OCI-LY1 (cell line): ENCODE measurements at regions not wholly inside any gene's neighbourhood (a gene's known extent, or its start where the extent isn't known, plus 50 kb on each side); places are given as distances from the start of the nearest gene placed in this dataset.

Experiments used
- H2AFZ ChIP-seq: fragments of 200-600 bp; sonication (generic), shearing (Covaris generic); 2 replicates; pipeline ENCODE4 v1.6.0; 2014; ENCODE audit warnings: antibody characterized with exemption, mild to moderate bottlenecking, low read length
- H3F3A ChIP-seq: fragments of 200-600 bp; sonication (generic), shearing (Covaris generic); 2 replicates; pipeline ENCODE4 v1.6.0; 2014; ENCODE audit warnings: mild to moderate bottlenecking, antibody characterized with exemption, low read length, moderate library complexity; ENCODE audit not compliant: insufficient read depth
- H3K27ac ChIP-seq: fragments of 200-600 bp; sonication (generic); 2 replicates; pipeline ENCODE4 v1.5.1; 2014; ENCODE audit warnings: low read length, mixed run types, mild to moderate bottlenecking, low read depth; ENCODE audit not compliant: poor library complexity, severe bottlenecking
- H3K27me3 ChIP-seq: fragments of 200-600 bp; sonication (generic); 2 replicates; pipeline ENCODE4 v1.6.0; 2014; ENCODE audit warnings: antibody characterized with exemption, mild to moderate bottlenecking, low read length, moderate library complexity; ENCODE audit not compliant: insufficient read depth
- H3K36me3 ChIP-seq: fragments of 200-600 bp; sonication (generic); 2 replicates; pipeline ENCODE4 v1.6.1; 2014; ENCODE audit warnings: mild to moderate bottlenecking, antibody characterized with exemption, low read length, moderate library complexity, mixed read lengths; ENCODE audit not compliant: insufficient read depth
- H3K4me1 ChIP-seq: fragments of 200-600 bp; sonication (generic); 2 replicates; pipeline ENCODE4 v1.5.1; 2014; ENCODE audit warnings: mild to moderate bottlenecking, low read length, moderate library complexity; ENCODE audit not compliant: insufficient read depth, severe bottlenecking
- H3K4me2 ChIP-seq: fragments of 200-600 bp; sonication (generic), shearing (Covaris generic); 2 replicates; pipeline ENCODE4 v1.6.1; 2014; ENCODE audit warnings: low read length
- H3K4me3 ChIP-seq: fragments of 200-600 bp; sonication (generic); 2 replicates; pipeline ENCODE4 v1.5.1; 2014; ENCODE audit warnings: low read length, low read depth, mild to moderate bottlenecking, mixed read lengths; ENCODE audit not compliant: poor library complexity, severe bottlenecking
- H3K79me2 ChIP-seq: fragments of 200-600 bp; shearing (Covaris generic); 2 replicates; pipeline ENCODE4 v1.6.1; 2016; ENCODE audit warnings: mixed run types, low read length, mixed read lengths; ENCODE audit not compliant: insufficient read depth
- H3K9ac ChIP-seq: fragments of 200-600 bp; sonication (generic), shearing (Covaris generic); 2 replicates; pipeline ENCODE4 v1.6.1; 2014; ENCODE audit warnings: mild to moderate bottlenecking, low read length, mixed read lengths
- H3K9me2 ChIP-seq: fragments of 200-600 bp; sonication (generic), shearing (Covaris generic); 2 replicates; pipeline ENCODE4 v1.6.1; 2014; ENCODE audit warnings: low read depth, mild to moderate bottlenecking, low read length, mixed read lengths
- H3K9me3 ChIP-seq: fragments of 200-600 bp; shearing (Covaris generic); 2 replicates; pipeline ENCODE4 v1.6.1; 2014; ENCODE audit warnings: low read length, mixed read lengths
- H4K20me1 ChIP-seq: fragments of 200-600 bp; sonication (generic), shearing (Covaris generic); 2 replicates; pipeline ENCODE4 v1.6.0; 2016; ENCODE audit warnings: mild to moderate bottlenecking, low read length; ENCODE audit not compliant: insufficient read depth
- CTCF ChIP-seq: fragments of 200-600 bp; sonication (generic), shearing (Covaris generic); IDR thresholded peaks from 2 replicates; pipeline ENCODE4 v1.5.1; 2017; ENCODE audit warnings: mild to moderate bottlenecking, antibody characterized with exemption, low read length, moderate library complexity, mixed read lengths
- EZH2 ChIP-seq: fragments of 200-600 bp; sonication (generic), shearing (Covaris generic); IDR thresholded peaks from 2 replicates; pipeline ENCODE4 v1.8.0; 2017; ENCODE audit warnings: borderline replicate concordance, mixed run types, mild to moderate bottlenecking, antibody characterized with exemption, low read length, moderate library complexity, mixed read lengths

- Histone ChIP-seq H3K4me2 (no peak overlapping the region), H3K9me2 (no peaks in the 10 kb centered on the region), H3K4me3 (no peak overlapping the region), H3K36me3 (no peaks in the 10 kb centered on the region), H3F3A (no peaks in the 10 kb centered on the region), H3K27me3 (no peaks in the 10 kb centered on the region), H3K9ac (no peak overlapping the region), H3K79me2 (no peaks in the 10 kb centered on the region), H3K9me3 (0 out of 2 replicates have a peak, but pooled peaks cover 4% of the 10 kb centered on the region), H3K4me1 (no peaks in the 10 kb centered on the region), H4K20me1 (no peaks in the 10 kb centered on the region), H2AFZ (no peak overlapping the region), H3K27ac (no peak overlapping the region)
- no peak for TF ChIP-seq EZH2
- TF ChIP-seq CTCF = no peak
Observed at GRCh38 chr4:137663251-137664045, 131.2 kb upstream of the PCDH18 start.

- Histone ChIP-seq H3K79me2 (no peaks in the 10 kb centered on the region), H4K20me1 (no peaks in the 10 kb centered on the region), H3F3A (no peaks in the 10 kb centered on the region), H3K4me1 (no peaks in the 10 kb centered on the region), H3K36me3 (no peaks in the 10 kb centered on the region), H3K9me2 (no peaks in the 10 kb centered on the region), H3K4me3 (no peak overlapping the region), H3K27ac (no peak overlapping the region), H3K9me3 (0 out of 2 replicates have a peak, but pooled peaks cover 4% of the 10 kb centered on the region), H2AFZ (no peak overlapping the region), H3K9ac (no peak overlapping the region), H3K27me3 (no peaks in the 10 kb centered on the region), H3K4me2 (no peak overlapping the region)
- TF ChIP-seq EZH2 = no peak
- TF ChIP-seq CTCF = no peak
Observed at GRCh38 chr4:137661693-137662092, 129.4 kb upstream of the PCDH18 start.

GRCh38 chr4:137660211-137660610 lies 127.9 kb upstream of the PCDH18 start:
- no peaks in the 10 kb centered on the region for H4K20me1 ChIP-seq
- no peaks in the 10 kb centered on the region for H3K4me1 ChIP-seq
- no peak for TF ChIP-seq CTCF
- TF ChIP-seq EZH2 = no peak
- no peak overlapping the region for H3K9ac ChIP-seq
- 0 out of 2 replicates have a peak, but pooled peaks cover 4% of the 10 kb centered on the region for H3K9me3 ChIP-seq
- no peak overlapping the region for H2AFZ ChIP-seq
- no peaks in the 10 kb centered on the region for H3K79me2 ChIP-seq
- H3K27me3 ChIP-seq = no peaks in the 10 kb centered on the region
- H3K4me3 ChIP-seq = no peak overlapping the region
- no peak overlapping the region for H3K4me2 ChIP-seq
- no peaks in the 10 kb centered on the region for H3K9me2 ChIP-seq
- no peaks in the 10 kb centered on the region for H3F3A ChIP-seq
- H3K27ac ChIP-seq = no peak overlapping the region
- H3K36me3 ChIP-seq = no peaks in the 10 kb centered on the region
